Kidney (tissue), 13 donors: ENCODE measurements at regions not wholly inside any gene's neighbourhood (a gene's known extent, or its start where the extent isn't known, plus 50 kb on each side); places are given as distances from the start of the nearest gene placed in this dataset.

Experiments used
- DNase-seq, 5 donors: peaks; one replicate each; pipeline ENCODE4 v3.0.0-alpha.2; 2013 to 2020
- FAIRE-seq: peaks from 2 replicates; lab custom pipeline; 2012; peaks lifted over from hg19 to GRCh38; lab: Jason Lieb, UNC
- H3K27ac ChIP-seq, 2 donors: one replicate each; pipeline ENCODE4 v1.7.0; 2013; ENCODE audit warnings: low read depth in 2 of 2, low read length in 2 of 2, inconsistent platforms in 1 of 2
- H3K27me3 ChIP-seq: one replicate; pipeline ENCODE4 v1.7.1; 2013; ENCODE audit warnings: low read length, inconsistent platforms; ENCODE audit not compliant: control insufficient read depth, insufficient read depth
- H3K36me3 ChIP-seq, 3 donors: one replicate each; pipeline versions ENCODE4 v1.7.0 to v1.7.1; 2013; ENCODE audit warnings: low read length in 3 of 3, control low read depth in 1 of 3, inconsistent platforms in 1 of 3; ENCODE audit not compliant: insufficient read depth in 3 of 3, control insufficient read depth in 2 of 3
- H3K4me1 ChIP-seq, 3 donors: one replicate each; pipeline versions ENCODE4 v1.7.0 to v1.7.1; 2013; ENCODE audit warnings: low read length in 3 of 3, inconsistent platforms in 1 of 3, low read depth in 1 of 3; ENCODE audit not compliant: control insufficient read depth in 2 of 3, insufficient read depth in 2 of 3
- H3K4me3 ChIP-seq, 3 donors: one replicate each; pipeline versions ENCODE4 v1.7.0 to v1.8.1; 2013; ENCODE audit warnings: low read length in 3 of 3, control low read depth in 1 of 3, inconsistent platforms in 1 of 3
- H3K9ac ChIP-seq, 3 donors: one replicate each; pipeline versions ENCODE4 v1.7.0 to v1.7.1; 2013; ENCODE audit warnings: low read length in 3 of 3, control low read depth in 1 of 3, inconsistent platforms in 1 of 3
- H3K9me3 ChIP-seq, 3 donors: one replicate each; pipeline versions ENCODE4 v1.7.0 to v1.7.1; 2013; ENCODE audit warnings: low read length in 3 of 3, control low read depth in 1 of 3, inconsistent platforms in 1 of 3; ENCODE audit not compliant: control insufficient read depth in 2 of 3, insufficient read depth in 1 of 3
- intact Hi-C: fragments of 100-400 bp; cut with DNase I; formaldehyde crosslinking; loops from one replicate; pipeline ENCODE4 v1.11.1; 2022
- TF ChIP-seq, protein P1 (sequence below): IDR thresholded peaks from 3 replicates; pipeline ENCODE4 v1.5.1; 2012; ENCODE audit warnings: mild to moderate bottlenecking, moderate library complexity, borderline replicate concordance; ENCODE audit not compliant: insufficient read depth; ENCODE audit errors: extremely low read depth
- donor health status: control.
- donor health status: control.
- donor health status: control.
- donor health status: control.
- donor health status: control.
- donor health status: DM: yes; HTN: yes; CAD: no.
- donor health status: Normal renal cell carcinoma (clear cell type).

GRCh38 chr2:234373481-234374149 lies 123.3 kb downstream of the ARL4C start:
- Histone ChIP-seq H3K27ac (no peak overlapping the region), H3K36me3 (no peaks in the 10 kb centered on the region), H3K4me1 (no peaks in the 10 kb centered on the region), H3K9me3 (no peaks in the 10 kb centered on the region), H3K4me3 (no peak overlapping the region), H3K27me3 (no peaks in the 10 kb centered on the region), H3K9ac (no peak overlapping the region)
- intact Hi-C loops = no loop called here
- FAIRE-seq (no peak), DNase-seq (no peak)
- TF ChIP-seq, protein P1, sequence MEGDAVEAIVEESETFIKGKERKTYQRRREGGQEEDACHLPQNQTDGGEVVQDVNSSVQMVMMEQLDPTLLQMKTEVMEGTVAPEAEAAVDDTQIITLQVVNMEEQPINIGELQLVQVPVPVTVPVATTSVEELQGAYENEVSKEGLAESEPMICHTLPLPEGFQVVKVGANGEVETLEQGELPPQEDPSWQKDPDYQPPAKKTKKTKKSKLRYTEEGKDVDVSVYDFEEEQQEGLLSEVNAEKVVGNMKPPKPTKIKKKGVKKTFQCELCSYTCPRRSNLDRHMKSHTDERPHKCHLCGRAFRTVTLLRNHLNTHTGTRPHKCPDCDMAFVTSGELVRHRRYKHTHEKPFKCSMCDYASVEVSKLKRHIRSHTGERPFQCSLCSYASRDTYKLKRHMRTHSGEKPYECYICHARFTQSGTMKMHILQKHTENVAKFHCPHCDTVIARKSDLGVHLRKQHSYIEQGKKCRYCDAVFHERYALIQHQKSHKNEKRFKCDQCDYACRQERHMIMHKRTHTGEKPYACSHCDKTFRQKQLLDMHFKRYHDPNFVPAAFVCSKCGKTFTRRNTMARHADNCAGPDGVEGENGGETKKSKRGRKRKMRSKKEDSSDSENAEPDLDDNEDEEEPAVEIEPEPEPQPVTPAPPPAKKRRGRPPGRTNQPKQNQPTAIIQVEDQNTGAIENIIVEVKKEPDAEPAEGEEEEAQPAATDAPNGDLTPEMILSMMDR = no peak

DNA sequence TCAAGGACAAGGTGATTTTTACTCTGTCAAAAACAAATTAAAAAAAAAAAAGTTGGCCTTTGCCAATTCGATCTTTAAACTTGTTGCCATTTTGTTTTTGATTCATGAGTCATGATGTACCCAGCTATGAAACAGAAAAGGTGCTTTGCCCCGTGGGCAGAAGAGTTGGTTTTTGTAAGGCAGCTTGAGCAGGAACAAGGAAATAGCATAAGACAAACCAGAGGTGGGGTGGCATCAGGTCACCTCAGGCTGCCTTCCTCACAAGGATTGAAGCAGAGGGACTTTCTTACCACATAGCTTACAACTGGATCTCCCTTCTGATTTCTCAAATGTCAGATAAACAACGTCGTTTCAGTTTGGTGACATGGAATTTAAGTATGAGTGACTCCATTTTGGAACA lies 123.8 kb downstream of the ARL4C start:
- no peaks in the 10 kb centered on the region for H3K4me1 ChIP-seq
- H3K27ac ChIP-seq = no peak overlapping the region
- no peak for DNase-seq
- intact Hi-C loops = no loop called here
- H3K27me3 ChIP-seq = no peaks in the 10 kb centered on the region
- no peaks in the 10 kb centered on the region for H3K36me3 ChIP-seq
- no peak overlapping the region for H3K9ac ChIP-seq
- H3K9me3 ChIP-seq = no peaks in the 10 kb centered on the region
- H3K4me3 ChIP-seq = no peak overlapping the region
- TF ChIP-seq, protein P1 = no peak
- no peak for FAIRE-seq

GRCh38 chr2:234372506-234372905 lies 124.4 kb downstream of the ARL4C start:
- Histone ChIP-seq H3K4me1 (no peaks in the 10 kb centered on the region), H3K27ac (no peak overlapping the region), H3K27me3 (no peaks in the 10 kb centered on the region), H3K4me3 (no peak overlapping the region), H3K9ac (no peak overlapping the region), H3K36me3 (no peaks in the 10 kb centered on the region), H3K9me3 (no peaks in the 10 kb centered on the region)
- no peak for FAIRE-seq
- no peak for DNase-seq
- intact Hi-C loops = no loop called here
- TF ChIP-seq, protein P1 = no peak

- Histone ChIP-seq H3K9me3 (no peaks in the 10 kb centered on the region), H3K36me3 (no peaks in the 10 kb centered on the region), H3K27me3 (no peaks in the 10 kb centered on the region), H3K27ac (no peak overlapping the region), H3K9ac (no peak overlapping the region), H3K4me3 (no peak overlapping the region), H3K4me1 (no peaks in the 10 kb centered on the region)
- FAIRE-seq (no peak), DNase-seq (no peak)
- intact Hi-C loops = no loop called here
- TF ChIP-seq, protein P1 = no peak
Measured at GRCh38 chr2:234368861-234369261, 128.0 kb downstream of the ARL4C start.
